ENCODE measurements at regions not wholly inside any gene's neighbourhood (a gene's known extent, or its start where the extent isn't known, plus 50 kb on each side); places are given as distances from the start of the nearest gene placed in this dataset.

- TF ChIP-seq CTCF (IDR thresholded peaks at IDR 0.05) (no peak), POLR2A (IDR thresholded peaks at IDR 0.05) (no peak)
These were observed 82.5 kb upstream of the DCBLD2 start for GRCh38 chr3:98984024-98984423.

All from esophagus squamous epithelium (tissue), 4 donors.